Gastrocnemius medialis (tissue), 4 donors: ENCODE measurements at regions not wholly inside any gene's neighbourhood (a gene's known extent, or its start where the extent isn't known, plus 50 kb on each side); places are given as distances from the start of the nearest gene placed in this dataset.

Source experiments
- ATAC-seq, 2 donors: fragments of 150-250 bp; one replicate each; pipeline ENCODE4 v1.9.1; 2016
- DNase-seq, 2 donors: peaks; one replicate each; pipeline ENCODE4 v3.0.0-alpha.2; 2019
- H3K27ac ChIP-seq, 4 donors: fragments of 200-600 bp; sonication (generic); 1 replicate in 1 of 4; 2 replicates in 3 of 4; pipeline ENCODE4 v1.5.1; 2016 to 2018; ENCODE audit warnings: mild to moderate bottlenecking in 2 of 4, moderate library complexity in 1 of 4
- H3K27me3 ChIP-seq, 3 donors: fragments of 200-600 bp; sonication (generic) in 2 of 3; 1 replicate in 1 of 3; 2 replicates in 2 of 3; pipeline versions ENCODE4 v1.5.1 to v1.6.0; 2016 to 2019; ENCODE audit warnings: mild to moderate bottlenecking in 1 of 3, moderate library complexity in 1 of 3
- H3K36me3 ChIP-seq, 2 donors: fragments of 200-600 bp; sonication (generic) in 1 of 2; one replicate each; pipeline ENCODE4 v1.5.1; 2017 to 2018
- H3K4me1 ChIP-seq, 2 donors: fragments of 200-600 bp; sonication (generic) in 1 of 2; one replicate each; pipeline ENCODE4 v1.5.1; 2016 to 2017; ENCODE audit warnings: mild to moderate bottlenecking in 2 of 2
- H3K4me3 ChIP-seq, 4 donors: fragments of 200-600 bp; sonication (generic) in 3 of 4; 1 replicate in 1 of 4; 2 replicates in 3 of 4; pipeline ENCODE4 v1.5.1; 2016 to 2019; ENCODE audit warnings: mild to moderate bottlenecking in 2 of 4
- H3K9me3 ChIP-seq, 3 donors: fragments of 200-600 bp; sonication (generic) in 2 of 3; 1 replicate in 1 of 3; 2 replicates in 2 of 3; pipeline ENCODE4 v1.5.1; 2016 to 2019
- CTCF ChIP-seq, 5 experiments: fragments of 450-650 bp in 3 of 5; fragments of 200-600 bp in 2 of 5; sonication (generic) in 2 of 5; IDR thresholded peaks in 4 of 5; conservative IDR thresholded peaks in 1 of 5; 1 replicate in 4 of 5; 2 replicates in 1 of 5; pipeline ENCODE4 v1.5.1; 2016 to 2019; ENCODE audit warnings: antibody characterized with exemption in 5 of 5, mild to moderate bottlenecking in 3 of 5, moderate library complexity in 3 of 5
- POLR2A ChIP-seq, 2 donors: fragments of 450-650 bp; IDR thresholded peaks; one replicate each; pipeline ENCODE4 v1.6.1; 2017; ENCODE audit warnings: antibody characterized with exemption in 2 of 2, mild to moderate bottlenecking in 2 of 2, moderate library complexity in 2 of 2
- in situ Hi-C, 4 donors: fragments of 200-750 bp; cut with MboI; loops; one replicate each; pipeline versions ENCODE4 v1.15.0 to v1.8.0; 2017; ENCODE audit warnings: low sequenced_read_pairs in 4 of 4
- intact Hi-C: fragments of 100-400 bp; cut with DNase I; formaldehyde crosslinking; loops from one replicate; pipeline ENCODE4 v1.15.1; 2023; ENCODE audit warnings: low total_unique reads

- Histone ChIP-seq H3K27ac (no peak overlapping the region), H3K27me3 (no peaks in the 10 kb centered on the region), H3K9me3 (no peaks in the 10 kb centered on the region), H3K4me1 (no peaks in the 10 kb centered on the region), H3K4me3 (no peak overlapping the region), H3K36me3 (no peaks in the 10 kb centered on the region)
- intact Hi-C loops (no loop called here), in situ Hi-C loops (no loop called here)
- TF ChIP-seq POLR2A (IDR thresholded peaks at IDR 0.05): no peak
- TF ChIP-seq CTCF (IDR thresholded peaks at IDR 0.05 in 4 of 5, conservative IDR thresholded peaks at IDR 0.05 in 1 of 5): no peak
- ATAC-seq (no peak), DNase-seq (no peak)
These were observed 306.6 kb upstream of the KCNH8 start for GRCh38 chr3:18841422-18842343.

- Histone ChIP-seq H3K36me3 (no peaks in the 10 kb centered on the region), H3K4me3 (no peak overlapping the region), H3K9me3 (no peaks in the 10 kb centered on the region), H3K27ac (no peak overlapping the region), H3K4me1 (no peaks in the 10 kb centered on the region), H3K27me3 (no peaks in the 10 kb centered on the region)
- in situ Hi-C loops (no loop called here), intact Hi-C loops (no loop called here)
- DNase-seq (no peak), ATAC-seq (no peak)
- TF ChIP-seq CTCF (IDR thresholded peaks at IDR 0.05 in 4 of 5, conservative IDR thresholded peaks at IDR 0.05 in 1 of 5) (no peak), POLR2A (IDR thresholded peaks at IDR 0.05) (no peak)
These were observed 307.7 kb upstream of the KCNH8 start for GRCh38 chr3:18840535-18841137.

GRCh38 chr3:18838758-18839157 lies 309.6 kb upstream of the KCNH8 start:
- Histone ChIP-seq H3K36me3 (no peaks in the 10 kb centered on the region), H3K27me3 (no peaks in the 10 kb centered on the region), H3K4me1 (no peaks in the 10 kb centered on the region), H3K9me3 (no peaks in the 10 kb centered on the region), H3K27ac (no peak overlapping the region), H3K4me3 (no peak overlapping the region)
- TF ChIP-seq POLR2A (IDR thresholded peaks at IDR 0.05): no peak
- TF ChIP-seq CTCF (IDR thresholded peaks at IDR 0.05 in 4 of 5, conservative IDR thresholded peaks at IDR 0.05 in 1 of 5): no peak
- in situ Hi-C loops (no loop called here), intact Hi-C loops (no loop called here)
- DNase-seq (no peak), ATAC-seq (no peak)

- no peak overlapping the region for H3K4me3 ChIP-seq
- TF ChIP-seq POLR2A (IDR thresholded peaks at IDR 0.05): no peak
- TF ChIP-seq CTCF (IDR thresholded peaks at IDR 0.05 in 4 of 5, conservative IDR thresholded peaks at IDR 0.05 in 1 of 5): no peak
- DNase-seq: no peak
- H3K9me3 ChIP-seq: no peaks in the 10 kb centered on the region
- no peak overlapping the region for H3K27ac ChIP-seq
- H3K36me3 ChIP-seq: no peaks in the 10 kb centered on the region
- in situ Hi-C loops: no loop called here
- H3K27me3 ChIP-seq: no peaks in the 10 kb centered on the region
- ATAC-seq: no peak
- intact Hi-C loops: no loop called here
- no peaks in the 10 kb centered on the region for H3K4me1 ChIP-seq
These were observed 311.1 kb upstream of the KCNH8 start for GRCh38 chr3:18837137-18837755.
